Stimulated activated CD4-positive, alpha-beta T cell treated with anti-CD3 and anti-CD28 coated beads, Interleukin-15, amount 100 ng/mL, for 24 hours (primary cell): ENCODE measurements at regions not wholly inside any gene's neighbourhood (a gene's known extent, or its start where the extent isn't known, plus 50 kb on each side); places are given as distances from the start of the nearest gene placed in this dataset.
"Not testable (repeated sequence)": the region's sequence is repeated elsewhere in the genome, so short reads cannot be mapped to it uniquely, and the experiment has no call there.

Experiments used
- DNase-seq: peaks from one replicate; pipeline ENCODE4 v3.0.0-alpha.2; 2020

DNA sequence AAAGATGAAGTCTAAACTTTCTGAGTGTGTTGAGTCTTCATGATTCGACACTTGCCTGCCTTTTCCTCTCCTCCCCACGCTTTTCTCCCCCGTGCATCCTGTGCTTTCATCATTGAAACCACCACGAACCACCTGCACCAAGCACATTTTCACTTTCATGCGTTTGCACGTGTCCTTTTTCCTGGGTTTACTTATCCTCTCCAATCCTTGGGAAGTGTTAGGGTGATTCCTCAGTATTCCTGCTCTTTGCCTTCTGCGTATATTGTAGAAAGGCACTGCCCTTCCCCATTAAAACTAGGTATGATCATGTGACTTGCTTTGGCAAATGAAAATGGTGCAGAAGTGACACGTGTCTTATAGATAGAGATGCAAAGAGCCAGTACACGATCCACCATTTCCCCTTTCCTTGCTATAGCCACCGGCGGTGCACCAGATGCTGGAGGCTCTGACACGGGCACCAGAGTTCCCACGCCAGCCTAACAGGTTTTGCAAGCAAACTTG is 106.6 kb downstream of the BRMS1L start:
- peak; percentile 56 for DNase-seq

- no peak for DNase-seq
Observed at GRCh38 chr14:35932136-35932535, 106.0 kb downstream of the BRMS1L start.

DNA sequence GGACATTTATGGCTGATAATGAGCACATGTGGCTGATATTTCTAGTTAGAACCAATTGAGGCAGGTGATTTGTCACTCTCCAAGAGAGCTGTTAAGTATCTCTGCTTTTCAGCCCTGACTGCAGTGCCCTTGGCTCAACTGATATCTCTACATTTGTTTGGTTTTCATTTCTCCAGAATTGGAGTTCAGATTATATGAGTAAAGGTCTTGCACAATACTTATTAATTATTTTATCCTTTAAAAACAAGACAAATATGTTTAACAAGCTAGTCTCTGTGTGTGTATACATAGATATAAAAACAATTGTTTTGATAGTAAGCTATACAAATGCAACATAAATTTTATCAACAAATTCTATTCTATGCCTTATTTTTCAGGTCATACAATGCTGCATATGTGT is 105.2 kb downstream of the BRMS1L start:
- no peak for DNase-seq

- no peak for DNase-seq
Observed at GRCh38 chr14:35929186-35929585, 103.0 kb downstream of the BRMS1L start.

- no peak for DNase-seq
Observed at GRCh38 chr14:35927727-35928126, 101.6 kb downstream of the BRMS1L start.

GRCh38 chr14:35925319-35925718 is 99.2 kb downstream of the BRMS1L start:
- DNase-seq: no peak

GRCh38 chr14:35922590-35922989 is 96.5 kb downstream of the BRMS1L start:
- DNase-seq: not testable (repeated sequence)

DNA sequence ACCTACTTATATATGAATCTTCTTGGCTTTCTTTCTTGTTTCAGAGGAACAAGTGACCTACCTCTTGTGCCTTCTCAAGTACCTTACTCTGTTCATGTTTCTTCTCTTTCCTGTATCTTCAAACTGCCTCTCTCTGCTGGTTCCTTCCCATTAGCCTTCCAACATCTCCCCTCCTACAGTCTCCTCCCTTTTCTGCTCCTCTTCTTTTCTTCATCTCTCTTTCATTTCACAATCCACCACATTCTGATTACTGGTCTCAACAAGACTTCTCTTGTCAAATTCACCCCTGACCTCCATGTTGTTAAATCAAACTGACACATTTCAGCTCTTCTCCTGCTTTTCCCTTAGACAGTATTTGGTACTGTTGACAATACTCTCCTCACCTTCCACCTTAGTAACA is 95.6 kb downstream of the BRMS1L start:
- DNase-seq: no peak
